Pancreas (tissue), 10 donors: ENCODE measurements at regions not wholly inside any gene's neighbourhood (a gene's known extent, or its start where the extent isn't known, plus 50 kb on each side); places are given as distances from the start of the nearest gene placed in this dataset.

Experiments used
- ATAC-seq, 4 donors: fragments of 200-7000 bp; cut with Tn5 transposase; one replicate each; pipeline versions ENCODE4 v1.8.0 to v1.9.1; 2020; ENCODE audit warnings: mild to moderate bottlenecking in 4 of 4, moderate library complexity in 4 of 4
- DNase-seq, 6 donors: peaks; one replicate each; pipeline ENCODE4 v3.0.0-alpha.2; 2020
- FAIRE-seq: peaks from 2 replicates; lab custom pipeline; 2012; peaks lifted over from hg19 to GRCh38; lab: Jason Lieb, UNC
- H3K27ac ChIP-seq, 4 donors: fragments of 200-600 bp; sonication (generic); 1 replicate in 3 of 4; 2 replicates in 1 of 4; pipeline versions ENCODE4 v1.5.0 to v1.8.0; 2020
- H3K27me3 ChIP-seq, 4 donors: fragments of 200-600 bp; one replicate each; pipeline ENCODE4 v1.8.0; 2021
- H3K36me3 ChIP-seq, 3 donors: fragments of 200-600 bp; sonication (generic) in 1 of 3; one replicate each; pipeline versions ENCODE4 v1.5.0 to v1.8.0; 2020 to 2021
- H3K4me1 ChIP-seq, 3 donors: fragments of 200-600 bp; one replicate each; pipeline ENCODE4 v1.8.0; 2021
- H3K4me3 ChIP-seq, 4 donors: fragments of 200-600 bp; sonication (generic) in 2 of 4; one replicate each; pipeline versions ENCODE4 v1.5.0 to v1.8.0; 2020 to 2021
- H3K9me3 ChIP-seq, 4 donors: fragments of 200-600 bp; one replicate each; pipeline ENCODE4 v1.8.0; 2021
- WGBS, 2 donors: extraction: QIAGEN DNeasy Blood & Tissue Kit; methylation state at CpG; one replicate each; pipeline ENCODE4 v1.1.7; 2013; 5-methylcytosine and 5-hydroxymethylcytosine counted together
- intact Hi-C, 3 donors: fragments of 100-400 bp; cut with DNase I; formaldehyde crosslinking; loops; one replicate each; pipeline versions ENCODE4 v1.11.1 to v1.14.2; 2022
- TF ChIP-seq, protein P1 (sequence below), 4 donors: fragments of 200-600 bp; sonication (generic) in 3 of 4; IDR thresholded peaks; one replicate each; pipeline versions ENCODE4 v1.5.0 to v1.8.0; 2021; ENCODE audit warnings: antibody characterized with exemption in 4 of 4
- donor health status: healthy with polysubstance abuse.
- donor health status: DM: no; HTN: no; CAD: no; lungs with moderate emphysema.
- donor health status: DM: no; HTN: no; CAD: no.
- donor health status: control.
- donor health status: control.
- donor health status: Bipolar disorder and iron deficiency.
- donor health status: DM: yes; HTN: yes; CAD: no.
- donor health status: DM: no; HTN: no; CAD: no.
- donor health status: DM: no; HTN: no; CAD: no.
- donor health status: DM: yes; HTN: yes; CAD: no.

DNA sequence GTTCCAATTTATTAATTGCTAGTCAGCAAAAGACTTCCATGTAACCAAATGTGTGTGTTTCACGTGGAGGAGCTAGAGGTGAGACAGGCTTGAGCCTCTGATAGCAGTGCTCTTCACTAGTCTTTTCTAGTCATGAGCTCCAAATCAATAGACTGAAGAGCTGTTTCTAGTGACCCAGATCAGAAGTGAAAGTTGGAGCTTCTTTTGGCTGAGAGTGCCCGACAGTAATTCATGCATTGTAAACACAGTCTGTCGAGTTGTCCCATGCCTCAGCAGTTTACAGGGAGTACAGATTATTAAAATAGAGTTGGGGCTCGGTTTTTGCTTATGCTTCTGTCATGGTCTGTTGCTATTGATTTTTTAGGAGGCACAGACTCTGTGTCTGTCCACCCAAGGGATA, 793.1 kb downstream of the DTWD2 start:
- H3K36me3 ChIP-seq: no peaks in the 10 kb centered on the region
- DNase-seq (no peak), ATAC-seq (no peak), FAIRE-seq (no peak)
- WGBS, 2 donors: 25 to 37% methylated on average over 4 of the region's 4 CpGs
- H3K9me3 ChIP-seq: no peaks in the 10 kb centered on the region
- no peak overlapping the region for H3K27ac ChIP-seq
- intact Hi-C loops: no loop called here
- H3K4me3 ChIP-seq: no peak overlapping the region
- TF ChIP-seq, protein P1, sequence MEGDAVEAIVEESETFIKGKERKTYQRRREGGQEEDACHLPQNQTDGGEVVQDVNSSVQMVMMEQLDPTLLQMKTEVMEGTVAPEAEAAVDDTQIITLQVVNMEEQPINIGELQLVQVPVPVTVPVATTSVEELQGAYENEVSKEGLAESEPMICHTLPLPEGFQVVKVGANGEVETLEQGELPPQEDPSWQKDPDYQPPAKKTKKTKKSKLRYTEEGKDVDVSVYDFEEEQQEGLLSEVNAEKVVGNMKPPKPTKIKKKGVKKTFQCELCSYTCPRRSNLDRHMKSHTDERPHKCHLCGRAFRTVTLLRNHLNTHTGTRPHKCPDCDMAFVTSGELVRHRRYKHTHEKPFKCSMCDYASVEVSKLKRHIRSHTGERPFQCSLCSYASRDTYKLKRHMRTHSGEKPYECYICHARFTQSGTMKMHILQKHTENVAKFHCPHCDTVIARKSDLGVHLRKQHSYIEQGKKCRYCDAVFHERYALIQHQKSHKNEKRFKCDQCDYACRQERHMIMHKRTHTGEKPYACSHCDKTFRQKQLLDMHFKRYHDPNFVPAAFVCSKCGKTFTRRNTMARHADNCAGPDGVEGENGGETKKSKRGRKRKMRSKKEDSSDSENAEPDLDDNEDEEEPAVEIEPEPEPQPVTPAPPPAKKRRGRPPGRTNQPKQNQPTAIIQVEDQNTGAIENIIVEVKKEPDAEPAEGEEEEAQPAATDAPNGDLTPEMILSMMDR (IDR thresholded peaks at IDR 0.05): no peak
- H3K27me3 ChIP-seq: no peaks in the 10 kb centered on the region
- no peaks in the 10 kb centered on the region for H3K4me1 ChIP-seq

DNA sequence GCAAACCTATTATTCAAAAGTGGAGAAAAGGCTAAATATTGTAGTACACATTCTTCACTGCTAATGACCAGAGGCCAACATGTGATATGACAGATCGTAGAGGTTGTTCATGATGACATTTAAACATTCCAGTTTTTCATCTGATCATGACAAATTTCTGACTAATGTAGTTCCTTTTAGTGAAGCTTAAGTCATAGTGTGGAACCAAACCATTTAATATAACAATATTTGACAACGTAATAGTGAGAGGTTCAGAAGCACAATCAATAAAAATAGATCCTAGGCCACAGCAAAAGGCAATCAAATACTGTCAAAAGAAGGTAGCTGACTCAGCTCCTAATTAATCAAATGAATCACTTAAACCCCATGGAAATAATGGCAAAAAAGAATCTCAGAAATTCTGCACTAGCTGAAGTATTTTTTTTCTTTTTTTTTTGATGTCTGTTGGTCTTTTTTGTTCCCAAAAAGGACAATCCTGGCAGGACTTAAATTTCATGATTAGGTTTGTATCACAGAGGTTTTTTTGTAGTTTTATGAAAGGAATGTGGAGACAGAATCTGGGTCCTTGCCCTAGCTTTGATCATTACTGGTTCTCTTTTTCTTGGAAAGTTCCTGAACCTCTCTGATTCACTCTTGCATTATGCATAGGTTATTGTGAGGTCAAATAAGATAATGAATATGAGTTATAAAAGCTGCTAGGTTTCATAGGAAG, 795.0 kb downstream of the DTWD2 start:
- WGBS, 2 donors: 29 to 36% methylated on average over 2 of the region's 2 CpGs
- intact Hi-C loops: no loop called here
- ATAC-seq: no peak

DNA sequence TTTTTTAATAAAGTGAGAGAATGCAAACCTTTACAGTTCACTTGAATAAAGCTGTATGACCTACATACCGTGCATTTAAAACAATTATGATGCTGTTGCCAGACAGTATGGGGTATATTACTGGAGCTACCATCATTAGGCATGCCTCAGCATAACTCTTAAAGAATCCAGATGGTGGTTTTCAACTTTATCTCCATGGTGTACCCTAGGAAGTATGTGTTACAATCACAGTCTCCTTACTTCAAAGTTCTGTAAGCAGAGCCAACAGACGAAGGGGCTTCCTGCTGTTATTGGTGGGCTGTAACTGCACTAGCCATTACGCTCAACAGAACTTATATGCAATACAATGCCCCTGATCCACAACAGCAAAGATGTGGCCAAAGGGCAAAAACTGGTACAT, 803.3 kb downstream of the DTWD2 start:
- TF ChIP-seq, protein P1 (IDR thresholded peaks at IDR 0.05): no peak
- no peak for DNase-seq
- H3K27me3 ChIP-seq: no peaks in the 10 kb centered on the region
- no peaks in the 10 kb centered on the region for H3K9me3 ChIP-seq
- H3K27ac ChIP-seq: no peak overlapping the region
- intact Hi-C loops: no loop called here
- H3K4me1 ChIP-seq: no peaks in the 10 kb centered on the region
- WGBS, 2 donors: 50 to 58% methylated on average over 3 of the region's 3 CpGs
- FAIRE-seq: no peak
- no peak overlapping the region for H3K4me3 ChIP-seq
- H3K36me3 ChIP-seq: no peaks in the 10 kb centered on the region
- no peak for ATAC-seq

More for the DNA sequence above, 795.0 kb downstream of the DTWD2 start:
- no peaks in the 10 kb centered on the region for H3K36me3 ChIP-seq
- H3K4me1 ChIP-seq: no peaks in the 10 kb centered on the region
- no peak overlapping the region for H3K4me3 ChIP-seq
- H3K27ac ChIP-seq: no peak overlapping the region
- TF ChIP-seq, protein P1 (IDR thresholded peaks at IDR 0.05): no peak
- FAIRE-seq (no peak), DNase-seq (no peak)
- no peaks in the 10 kb centered on the region for H3K27me3 ChIP-seq
- no peaks in the 10 kb centered on the region for H3K9me3 ChIP-seq

DNA sequence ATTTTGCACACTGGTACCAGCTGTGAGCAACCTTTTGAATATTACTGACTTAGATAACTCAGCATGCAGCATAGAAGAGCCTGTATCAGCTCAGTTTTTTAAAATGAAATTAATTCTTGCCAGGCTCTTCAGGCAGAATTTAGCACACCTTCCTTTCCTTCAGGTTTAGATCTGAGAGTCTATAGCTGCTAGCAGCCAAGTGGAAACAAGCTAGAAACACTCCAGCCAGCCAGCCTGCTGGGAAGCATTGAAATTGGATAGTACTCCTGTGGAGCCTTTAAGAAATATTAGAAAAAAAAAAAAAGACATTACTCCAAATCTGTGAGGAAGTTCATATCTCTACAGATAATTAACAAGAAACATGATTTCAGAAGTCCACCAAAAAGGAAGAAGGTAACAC, 812.2 kb downstream of the DTWD2 start:
- TF ChIP-seq, protein P1 (IDR thresholded peaks at IDR 0.05): no peak
- Histone ChIP-seq H3K27ac (no peak overlapping the region), H3K27me3 (no peaks in the 10 kb centered on the region), H3K4me3 (no peak overlapping the region), H3K9me3 (no peaks in the 10 kb centered on the region), H3K4me1 (no peaks in the 10 kb centered on the region), H3K36me3 (no peaks in the 10 kb centered on the region)
- FAIRE-seq (no peak), ATAC-seq (no peak), DNase-seq (no peak)
- intact Hi-C loops: no loop called here

DNA sequence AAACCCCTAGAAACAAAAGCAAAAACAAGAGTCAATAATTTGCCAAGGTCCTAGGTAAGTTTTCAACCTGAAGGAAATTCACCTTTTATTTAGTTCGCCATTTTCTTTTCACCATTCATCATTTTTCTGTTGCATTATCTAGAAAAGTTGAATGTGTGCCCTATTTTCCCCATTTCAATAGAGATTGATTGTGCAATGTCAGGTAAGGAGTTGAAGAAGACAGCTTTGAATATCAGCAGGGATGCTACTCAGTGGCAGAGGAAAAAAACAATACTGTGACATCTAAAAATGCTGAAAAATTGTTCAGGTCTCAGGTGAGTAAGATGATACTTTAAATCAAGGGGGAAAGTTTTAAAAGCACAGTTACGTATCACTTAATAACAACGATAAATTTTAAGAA, 813.7 kb downstream of the DTWD2 start:
- WGBS, 2 donors: 54 to 82% methylated on average over 3 of the region's 3 CpGs
- no peak for FAIRE-seq

More for the DNA sequence above, 813.7 kb downstream of the DTWD2 start:
- TF ChIP-seq, protein P1 (IDR thresholded peaks at IDR 0.05): no peak
- Histone ChIP-seq H3K36me3 (no peaks in the 10 kb centered on the region), H3K4me1 (no peaks in the 10 kb centered on the region), H3K4me3 (no peak overlapping the region), H3K27ac (no peak overlapping the region), H3K27me3 (no peaks in the 10 kb centered on the region), H3K9me3 (no peaks in the 10 kb centered on the region)
- intact Hi-C loops: no loop called here
- ATAC-seq (no peak), DNase-seq (no peak)
